WERI-Rb-1 (cell line): ENCODE measurements at regions not wholly inside any gene's neighbourhood (a gene's known extent, or its start where the extent isn't known, plus 50 kb on each side); places are given as distances from the start of the nearest gene placed in this dataset.

Experiments
- DNase-seq: peaks from one replicate; pipeline ENCODE4 v3.0.0-alpha.2; 2020
- H3K27ac ChIP-seq: fragments of 250-450 bp; sonication (Bioruptor Pico); 2 replicates; pipeline ENCODE4 v1.5.1; 2020; ENCODE audit warnings: mild to moderate bottlenecking, moderate library complexity
- H3K27me3 ChIP-seq: fragments of 250-450 bp; sonication (Bioruptor Pico); 2 replicates; pipeline ENCODE4 v1.5.1; 2021; ENCODE audit warnings: mild to moderate bottlenecking, low read depth, moderate library complexity; ENCODE audit not compliant: insufficient read depth, severe bottlenecking
- H3K36me3 ChIP-seq: fragments of 250-450 bp; sonication (Bioruptor Pico); 2 replicates; pipeline ENCODE4 v1.5.1; 2020; ENCODE audit warnings: mild to moderate bottlenecking, moderate library complexity
- H3K4me3 ChIP-seq: 2 replicates; pipeline ENCODE4 v1.5.1; 2011; ENCODE audit warnings: low read depth, mild to moderate bottlenecking, control low read depth, low read length
- H3K9me3 ChIP-seq: fragments of 250-450 bp; sonication (Bioruptor Pico); 2 replicates; pipeline ENCODE4 v1.5.1; 2021; ENCODE audit warnings: mild to moderate bottlenecking, moderate library complexity; ENCODE audit not compliant: severe bottlenecking
- TF ChIP-seq, protein P1 (sequence below): IDR thresholded peaks from 2 replicates; pipeline ENCODE4 v1.5.1; 2011; ENCODE audit warnings: low read depth, mild to moderate bottlenecking, control low read depth, inconsistent platforms, low read length

DNA sequence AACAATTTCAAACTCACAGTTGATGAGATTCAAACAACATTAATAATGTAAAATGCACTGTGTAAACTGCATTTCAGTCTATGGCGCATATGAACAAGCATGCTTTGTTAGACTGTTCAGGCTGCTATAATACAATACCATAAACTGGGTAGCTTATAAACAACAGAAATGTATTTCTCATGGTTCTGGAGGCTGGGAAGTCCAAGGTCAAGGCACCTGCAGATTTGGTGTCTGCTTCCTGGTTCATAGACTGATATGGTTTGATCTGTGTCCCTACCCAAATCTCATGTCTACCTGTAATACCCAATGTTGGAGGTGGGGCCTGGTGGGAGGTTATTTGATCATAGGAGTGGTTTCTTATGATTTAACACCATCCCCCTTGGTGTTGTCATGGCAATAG lies 148.1 kb upstream of the SERPINE2 start:
- Histone ChIP-seq H3K4me3 (no peak overlapping the region), H3K36me3 (no peaks in the 10 kb centered on the region), H3K9me3 (no peaks in the 10 kb centered on the region), H3K27ac (no peak overlapping the region), H3K27me3 (no peaks in the 10 kb centered on the region)
- TF ChIP-seq, protein P1, sequence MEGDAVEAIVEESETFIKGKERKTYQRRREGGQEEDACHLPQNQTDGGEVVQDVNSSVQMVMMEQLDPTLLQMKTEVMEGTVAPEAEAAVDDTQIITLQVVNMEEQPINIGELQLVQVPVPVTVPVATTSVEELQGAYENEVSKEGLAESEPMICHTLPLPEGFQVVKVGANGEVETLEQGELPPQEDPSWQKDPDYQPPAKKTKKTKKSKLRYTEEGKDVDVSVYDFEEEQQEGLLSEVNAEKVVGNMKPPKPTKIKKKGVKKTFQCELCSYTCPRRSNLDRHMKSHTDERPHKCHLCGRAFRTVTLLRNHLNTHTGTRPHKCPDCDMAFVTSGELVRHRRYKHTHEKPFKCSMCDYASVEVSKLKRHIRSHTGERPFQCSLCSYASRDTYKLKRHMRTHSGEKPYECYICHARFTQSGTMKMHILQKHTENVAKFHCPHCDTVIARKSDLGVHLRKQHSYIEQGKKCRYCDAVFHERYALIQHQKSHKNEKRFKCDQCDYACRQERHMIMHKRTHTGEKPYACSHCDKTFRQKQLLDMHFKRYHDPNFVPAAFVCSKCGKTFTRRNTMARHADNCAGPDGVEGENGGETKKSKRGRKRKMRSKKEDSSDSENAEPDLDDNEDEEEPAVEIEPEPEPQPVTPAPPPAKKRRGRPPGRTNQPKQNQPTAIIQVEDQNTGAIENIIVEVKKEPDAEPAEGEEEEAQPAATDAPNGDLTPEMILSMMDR: no peak
- DNase-seq: no peak

DNA sequence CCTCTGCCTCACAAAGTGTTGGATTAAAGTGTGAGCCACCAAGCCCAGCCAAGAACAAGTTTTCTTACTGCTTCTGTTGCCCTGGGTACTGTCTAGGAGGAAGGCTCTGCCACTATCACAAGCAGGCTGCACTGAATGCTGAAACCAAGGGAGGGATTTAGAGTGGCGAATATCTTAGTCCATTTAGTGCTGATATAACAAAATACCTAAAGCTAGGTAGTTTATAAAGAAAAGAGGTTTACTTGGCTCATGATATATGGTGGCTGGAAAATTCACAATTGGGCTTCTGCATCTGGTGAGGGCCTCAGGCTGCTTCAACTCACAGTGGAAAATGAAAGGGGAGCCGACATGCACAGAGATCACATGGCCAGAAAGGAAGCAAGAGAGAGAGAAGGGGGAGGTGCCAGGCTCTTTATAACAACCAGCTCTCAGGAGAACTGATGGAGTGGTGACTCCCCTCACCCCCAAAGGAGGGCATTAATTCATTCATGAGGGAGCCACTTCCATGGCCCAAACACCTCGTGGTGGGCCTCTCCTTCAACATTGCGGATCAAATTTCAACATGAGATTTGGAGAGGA lies 146.0 kb upstream of the SERPINE2 start:
- H3K9me3 ChIP-seq: no peaks in the 10 kb centered on the region
- H3K4me3 ChIP-seq: no peak overlapping the region
- H3K27me3 ChIP-seq: no peaks in the 10 kb centered on the region
- TF ChIP-seq, protein P1: no peak
- H3K27ac ChIP-seq: no peak overlapping the region
- no peak for DNase-seq
- no peaks in the 10 kb centered on the region for H3K36me3 ChIP-seq

DNA sequence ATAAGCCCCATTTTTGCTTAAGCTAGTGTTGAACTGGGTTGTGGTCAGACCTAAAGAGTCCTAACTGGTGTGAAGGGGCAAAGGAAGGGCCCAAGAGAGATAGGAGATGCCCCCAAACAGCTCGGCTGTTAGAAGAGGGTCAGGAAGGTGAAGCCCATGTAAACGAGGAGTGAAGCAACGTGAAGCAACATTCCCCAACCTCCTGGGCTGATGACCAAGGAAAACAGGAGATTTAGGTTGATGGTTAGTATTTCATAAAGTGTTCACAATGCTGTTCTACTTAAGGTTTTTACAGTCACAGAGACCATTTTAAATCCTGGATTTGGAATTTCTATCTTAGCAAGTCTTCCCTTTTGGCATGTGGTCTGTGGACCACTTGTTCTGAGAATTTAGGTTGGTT lies 144.0 kb upstream of the SERPINE2 start:
- TF ChIP-seq, protein P1: no peak
- Histone ChIP-seq H3K27me3 (no peaks in the 10 kb centered on the region), H3K4me3 (no peak overlapping the region), H3K36me3 (no peaks in the 10 kb centered on the region), H3K27ac (no peak overlapping the region), H3K9me3 (no peaks in the 10 kb centered on the region)
- no peak for DNase-seq

DNA sequence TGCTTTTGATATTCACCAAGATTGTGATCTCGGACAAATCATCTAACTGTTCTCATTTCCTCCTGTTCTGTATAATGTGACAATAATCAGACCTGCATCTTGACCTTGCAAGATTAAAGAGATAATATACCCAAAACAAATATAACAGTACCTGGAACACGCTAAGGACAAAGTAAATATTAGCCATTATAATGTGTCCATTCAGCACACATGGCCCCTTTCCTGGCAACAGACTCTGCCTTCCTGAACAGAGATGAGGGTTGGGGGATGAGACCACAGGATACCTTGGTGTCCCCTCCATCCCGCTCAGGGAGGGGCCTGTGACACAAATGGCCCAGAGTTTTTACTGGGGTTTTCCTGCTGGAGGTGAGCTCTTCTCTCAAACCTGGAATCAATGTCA lies 143.4 kb upstream of the SERPINE2 start:
- no peak for DNase-seq
- H3K36me3 ChIP-seq: no peaks in the 10 kb centered on the region
- H3K9me3 ChIP-seq: no peaks in the 10 kb centered on the region
- H3K27ac ChIP-seq: no peak overlapping the region
- H3K27me3 ChIP-seq: no peaks in the 10 kb centered on the region
- TF ChIP-seq, protein P1: no peak
- no peak overlapping the region for H3K4me3 ChIP-seq

DNA sequence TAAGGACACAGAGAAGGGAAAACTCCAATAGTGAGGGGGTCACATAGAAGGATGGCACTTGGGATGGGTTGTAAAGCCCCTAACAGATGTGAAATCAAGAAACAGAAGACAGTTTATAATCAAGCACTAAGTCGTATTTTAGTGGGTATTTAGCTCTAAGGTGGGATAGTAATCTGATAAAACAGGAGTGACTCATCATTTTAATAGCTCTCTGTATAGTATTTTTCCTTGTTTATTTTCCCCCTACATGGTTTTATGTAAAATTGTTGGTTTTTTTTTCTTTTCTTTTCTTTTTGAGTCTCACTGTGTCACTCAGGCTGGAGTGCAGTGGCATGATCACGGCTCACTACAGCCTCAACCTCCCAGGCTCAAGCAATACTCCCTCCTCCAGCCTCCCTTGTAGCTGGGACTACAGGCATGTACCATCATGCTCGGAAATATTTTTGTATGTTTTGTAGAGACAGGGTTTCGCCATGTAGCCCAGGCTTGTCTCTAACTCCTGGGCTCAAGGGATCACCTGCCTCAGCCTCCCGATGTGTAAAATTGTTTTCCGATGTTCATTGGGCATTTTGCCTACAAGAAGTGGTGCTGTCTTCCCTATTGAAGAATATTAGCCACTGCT lies 142.6 kb upstream of the SERPINE2 start:
- H3K4me3 ChIP-seq: no peak overlapping the region
- no peak for DNase-seq
- no peaks in the 10 kb centered on the region for H3K9me3 ChIP-seq
- H3K36me3 ChIP-seq: no peaks in the 10 kb centered on the region
- TF ChIP-seq, protein P1: no peak
- no peaks in the 10 kb centered on the region for H3K27me3 ChIP-seq
- no peak overlapping the region for H3K27ac ChIP-seq

DNA sequence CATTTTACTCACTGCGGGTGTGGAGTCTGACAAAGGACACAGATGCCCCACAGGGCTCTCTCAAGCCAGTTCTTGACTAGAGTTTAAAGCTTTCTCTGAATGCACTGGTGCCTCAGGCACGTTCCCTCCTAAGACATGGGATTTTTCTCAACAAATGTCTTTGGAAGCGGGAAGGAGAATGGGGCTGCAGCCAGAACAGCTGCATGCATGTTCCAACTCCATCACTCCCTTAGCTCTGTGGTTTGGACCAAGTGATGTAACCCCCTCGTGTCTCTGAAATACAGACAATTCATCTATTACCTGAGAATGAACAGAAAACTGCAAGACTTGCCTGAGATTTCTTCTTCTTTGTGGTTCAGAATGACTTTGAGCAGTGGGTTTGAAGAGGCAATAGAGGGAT lies 141.7 kb upstream of the SERPINE2 start:
- TF ChIP-seq, protein P1: no peak
- H3K36me3 ChIP-seq: no peaks in the 10 kb centered on the region

More for the DNA sequence above, 141.7 kb upstream of the SERPINE2 start:
- DNase-seq: no peak
- H3K4me3 ChIP-seq: no peak overlapping the region
- no peaks in the 10 kb centered on the region for H3K27me3 ChIP-seq
- no peaks in the 10 kb centered on the region for H3K9me3 ChIP-seq
- no peak overlapping the region for H3K27ac ChIP-seq
